Left lung (tissue), 4 donors: ENCODE measurements at regions not wholly inside any gene's neighbourhood (a gene's known extent, or its start where the extent isn't known, plus 50 kb on each side); places are given as distances from the start of the nearest gene placed in this dataset.

Experiments used
- ATAC-seq: fragments of 200-7000 bp; cut with Tn5 transposase; one replicate; pipeline ENCODE4 v1.9.1; 2020; ENCODE audit warnings: moderate library complexity
- DNase-seq, 4 donors: peaks; one replicate each; pipeline ENCODE4 v3.0.0-alpha.2; 2013 to 2020
- H3K27ac ChIP-seq, 2 donors: fragments of 200-600 bp; sonication (generic) in 1 of 2; one replicate each; pipeline versions ENCODE4 v1.5.0 to v1.8.0; 2020 to 2021
- H3K27me3 ChIP-seq, 2 donors: fragments of 200-600 bp; sonication (generic) in 1 of 2; one replicate each; pipeline versions ENCODE4 v1.5.0 to v1.8.0; 2020 to 2021
- H3K36me3 ChIP-seq, 2 donors: fragments of 200-600 bp; sonication (generic) in 1 of 2; one replicate each; pipeline versions ENCODE4 v1.5.0 to v1.8.0; 2020 to 2021
- H3K4me1 ChIP-seq, 2 donors: fragments of 200-600 bp; one replicate each; pipeline ENCODE4 v1.8.0; 2021
- H3K4me3 ChIP-seq, 2 donors: fragments of 200-600 bp; sonication (generic) in 1 of 2; one replicate each; pipeline versions ENCODE4 v1.5.0 to v1.8.0; 2020 to 2021; ENCODE audit warnings: mild to moderate bottlenecking in 1 of 2
- H3K9me3 ChIP-seq, 2 donors: fragments of 200-600 bp; sonication (generic) in 1 of 2; one replicate each; pipeline versions ENCODE4 v1.5.0 to v1.8.0; 2020 to 2021
- CTCF ChIP-seq, 2 donors: fragments of 200-600 bp; sonication (generic) in 1 of 2; IDR thresholded peaks; one replicate each; pipeline versions ENCODE4 v1.5.0 to v1.8.0; 2021; ENCODE audit warnings: antibody characterized with exemption in 2 of 2
- intact Hi-C, 2 donors: fragments of 100-400 bp; cut with DNase I; formaldehyde crosslinking; loops; one replicate each; pipeline versions ENCODE4 v1.11.2 to v1.14.2; 2022
- donor health status: DM: no; HTN: yes; CAD: no.
- donor health status: DM: no; HTN: no; CAD: no.

- ATAC-seq (peak; percentile 80), DNase-seq (peak in 2 of 4 donors; percentile 34 to 63)
- Histone ChIP-seq H3K36me3 (no peaks in the 10 kb centered on the region), H3K4me1 (peaks cover 0 to 3% of the 10 kb centered on the region in 2 donors), H3K9me3 (no peaks in the 10 kb centered on the region), H3K27ac (no peak overlapping the region), H3K27me3 (no peaks in the 10 kb centered on the region), H3K4me3 (no peak overlapping the region)
- intact Hi-C loops, result no loop called here
- TF ChIP-seq CTCF (IDR thresholded peaks at IDR 0.05), result peak; percentile 29 to 35
These were observed 95.5 kb upstream of the ETV6 start for GRCh38 chr12:11553871-11554533.

GRCh38 chr12:11555195-11555594, 94.3 kb upstream of the ETV6 start:
- TF ChIP-seq CTCF (IDR thresholded peaks at IDR 0.05), result no peak
- Histone ChIP-seq H3K27me3 (no peaks in the 10 kb centered on the region), H3K9me3 (no peaks in the 10 kb centered on the region), H3K4me3 (no peak overlapping the region), H3K36me3 (no peaks in the 10 kb centered on the region), H3K4me1 (peaks cover 0 to 3% of the 10 kb centered on the region in 2 donors), H3K27ac (no peak overlapping the region)
- ATAC-seq (no peak), DNase-seq (no peak)
- intact Hi-C loops, result no loop called here

- H3K36me3 ChIP-seq, result no peaks in the 10 kb centered on the region
- intact Hi-C loops, result no loop called here
- H3K9me3 ChIP-seq, result no peaks in the 10 kb centered on the region
- no peaks in the 10 kb centered on the region for H3K27me3 ChIP-seq
- ATAC-seq (peak; percentile 87), DNase-seq (no peak)
- H3K4me1 ChIP-seq, result peaks cover 0 to 3% of the 10 kb centered on the region in 2 donors
- no peak overlapping the region for H3K27ac ChIP-seq
- no peak for TF ChIP-seq CTCF (IDR thresholded peaks at IDR 0.05)
- H3K4me3 ChIP-seq, result peak overlapping the region in 1 of 2 donors; percentile 8
These were observed 93.5 kb upstream of the ETV6 start for GRCh38 chr12:11555743-11556625.

GRCh38 chr12:11556682-11557081, 92.8 kb upstream of the ETV6 start:
- no peaks in the 10 kb centered on the region for H3K36me3 ChIP-seq
- intact Hi-C loops, result no loop called here
- H3K9me3 ChIP-seq, result no peaks in the 10 kb centered on the region
- H3K4me1 ChIP-seq, result peaks cover 0 to 3% of the 10 kb centered on the region in 2 donors
- no peak for TF ChIP-seq CTCF (IDR thresholded peaks at IDR 0.05)
- no peaks in the 10 kb centered on the region for H3K27me3 ChIP-seq
- no peak overlapping the region for H3K27ac ChIP-seq
- H3K4me3 ChIP-seq, result peak overlapping the region in 1 of 2 donors; percentile 8
- DNase-seq, result no peak
- no peak for ATAC-seq

- H3K27ac ChIP-seq, result no peak overlapping the region
- intact Hi-C loops, result no loop called here
- no peaks in the 10 kb centered on the region for H3K36me3 ChIP-seq
- no peaks in the 10 kb centered on the region for H3K27me3 ChIP-seq
- ATAC-seq (no peak), DNase-seq (no peak)
- no peak for TF ChIP-seq CTCF (IDR thresholded peaks at IDR 0.05)
- peaks cover 0 to 3% of the 10 kb centered on the region in 2 donors for H3K4me1 ChIP-seq
- no peak overlapping the region for H3K4me3 ChIP-seq
- no peaks in the 10 kb centered on the region for H3K9me3 ChIP-seq
These were observed 89.7 kb upstream of the ETV6 start for GRCh38 chr12:11559626-11560340.
